COR-L47 (cell line): ENCODE measurements at regions not wholly inside any gene's neighbourhood (a gene's known extent, or its start where the extent isn't known, plus 50 kb on each side); places are given as distances from the start of the nearest gene placed in this dataset.
"Not testable (repeated sequence)": the region's sequence is repeated elsewhere in the genome, so short reads cannot be mapped to it uniquely, and the experiment has no call there.

Experiments used
- DNase-seq: peaks from one replicate; lab custom pipeline; 2025; lab: John Stamatoyannopoulos, UW

DNA sequence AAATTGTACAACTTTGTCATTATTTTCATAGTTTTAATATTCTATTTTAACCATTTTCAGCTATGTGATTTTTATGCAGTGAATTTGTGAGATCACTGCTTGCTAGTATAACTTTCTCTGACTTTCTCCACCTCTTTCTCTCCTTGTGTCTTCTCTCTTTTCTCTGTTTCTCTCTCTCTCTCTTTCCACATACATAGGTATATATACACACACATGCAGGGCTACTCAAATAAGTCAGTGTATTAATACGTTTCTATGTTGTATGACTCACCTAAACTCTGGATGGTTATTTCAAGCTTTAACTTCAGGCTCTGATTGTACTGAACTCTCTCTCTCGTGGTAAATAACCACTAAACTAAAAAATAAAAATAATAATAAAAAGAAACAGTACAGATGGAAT is 1389.3 kb upstream of the ALCAM start:
- no peak for DNase-seq

DNA sequence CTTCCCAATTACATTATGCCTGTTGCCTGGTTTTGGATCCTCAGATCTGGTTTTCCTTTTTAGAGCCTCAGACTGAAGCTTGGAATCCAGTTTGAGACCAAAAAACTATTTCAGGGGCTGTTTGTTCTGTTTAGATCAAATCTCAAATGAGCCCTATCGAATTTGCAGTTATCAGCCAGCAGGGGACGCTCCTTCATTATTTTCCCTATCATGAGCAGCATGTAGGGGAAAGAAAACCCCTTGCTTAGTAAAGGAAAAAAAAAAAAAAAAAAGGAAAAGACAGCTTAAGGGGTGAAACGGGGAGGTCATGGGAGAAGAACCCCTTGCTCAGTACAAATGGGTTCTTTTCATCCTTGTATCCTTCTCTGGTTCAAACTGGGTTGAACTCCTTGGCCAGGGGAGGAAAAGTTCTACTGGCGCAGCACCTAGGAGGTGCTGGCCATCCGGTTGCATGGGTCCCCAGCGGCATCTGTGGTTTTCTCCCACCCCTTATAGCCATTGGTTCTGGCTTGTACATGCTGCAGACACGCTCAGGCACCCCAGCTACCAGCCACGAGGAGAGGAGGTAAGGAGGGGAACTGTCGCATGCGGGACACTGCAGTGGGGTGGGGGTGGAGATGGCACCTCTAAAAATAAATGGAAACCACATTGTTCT is 1375.1 kb upstream of the ALCAM start:
- DNase-seq, result no peak

DNA sequence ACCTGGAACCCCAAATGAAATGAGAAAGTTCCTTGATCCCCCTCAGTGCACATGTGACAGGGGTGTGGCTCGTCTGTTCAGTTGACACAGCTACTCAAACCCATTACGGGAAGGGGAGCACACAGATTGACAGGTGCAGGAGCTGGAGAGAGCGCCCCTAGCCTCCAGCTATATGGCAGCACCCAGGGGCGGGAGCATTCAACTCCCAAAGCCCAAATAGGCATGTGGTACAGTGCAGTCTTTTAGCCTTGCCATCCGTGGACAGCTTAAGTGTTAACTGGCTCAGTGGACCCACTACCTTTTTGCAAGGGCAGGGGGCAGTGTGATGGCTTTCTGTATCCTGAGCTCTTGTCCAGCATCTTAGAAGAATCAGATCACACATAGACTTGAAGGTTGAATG is 1374.2 kb upstream of the ALCAM start:
- no peak for DNase-seq

DNA sequence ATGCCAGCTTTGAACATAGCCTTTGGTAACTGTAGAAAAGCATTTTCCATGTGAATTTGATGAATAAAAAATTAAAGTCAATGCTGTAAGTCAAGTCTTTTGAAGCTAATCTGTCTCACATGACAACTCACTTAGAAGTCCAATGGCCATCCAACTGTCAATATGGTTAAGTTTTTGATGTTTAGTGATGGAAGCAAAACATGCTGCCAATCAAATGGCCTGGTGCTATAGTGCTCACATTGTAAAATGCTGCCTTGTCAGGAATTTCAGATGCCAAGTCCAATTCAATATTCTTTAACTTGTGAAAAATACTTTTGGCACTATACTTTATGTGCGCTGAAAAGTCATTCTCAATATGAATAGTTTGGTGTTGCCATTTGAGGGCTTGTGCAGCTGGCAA is 1361.8 kb upstream of the ALCAM start:
- no peak for DNase-seq

DNA sequence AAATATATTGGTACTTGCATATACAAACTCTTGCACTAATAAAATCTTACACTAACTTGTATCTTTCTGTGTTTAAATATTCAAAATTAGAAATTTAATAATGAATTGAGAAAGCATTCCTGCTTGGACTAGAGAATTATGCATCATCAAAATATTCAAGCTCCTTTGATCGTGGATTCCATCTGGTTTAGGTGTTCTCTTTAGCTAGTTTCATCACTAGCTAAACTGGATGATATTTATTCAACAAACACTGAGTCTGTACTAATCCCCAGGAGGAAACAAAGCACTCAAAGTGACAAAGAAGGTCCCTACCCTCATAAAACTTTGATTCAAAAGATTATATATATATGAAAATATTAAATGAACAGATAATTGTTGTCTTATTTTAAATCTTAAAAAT is 1360.9 kb upstream of the ALCAM start:
- no peak for DNase-seq

DNA sequence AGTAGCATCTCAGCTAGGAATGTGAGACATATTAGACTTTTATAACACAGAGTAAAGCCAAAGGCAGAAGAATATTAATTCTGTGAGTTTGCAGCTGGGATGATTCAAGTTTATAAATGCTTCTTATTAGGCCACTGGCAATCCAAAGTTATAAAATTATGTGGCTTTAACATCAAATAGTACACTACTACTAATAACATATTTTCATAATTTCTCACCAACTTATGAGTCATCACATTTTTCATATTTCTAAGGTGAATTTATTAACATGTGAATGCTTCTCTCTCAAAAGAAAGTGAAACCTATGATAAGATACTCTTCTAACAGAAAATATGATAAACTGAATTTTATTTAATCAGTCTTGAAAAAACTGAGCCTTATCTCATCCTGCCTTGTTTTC is 1348.2 kb upstream of the ALCAM start:
- no peak for DNase-seq

DNA sequence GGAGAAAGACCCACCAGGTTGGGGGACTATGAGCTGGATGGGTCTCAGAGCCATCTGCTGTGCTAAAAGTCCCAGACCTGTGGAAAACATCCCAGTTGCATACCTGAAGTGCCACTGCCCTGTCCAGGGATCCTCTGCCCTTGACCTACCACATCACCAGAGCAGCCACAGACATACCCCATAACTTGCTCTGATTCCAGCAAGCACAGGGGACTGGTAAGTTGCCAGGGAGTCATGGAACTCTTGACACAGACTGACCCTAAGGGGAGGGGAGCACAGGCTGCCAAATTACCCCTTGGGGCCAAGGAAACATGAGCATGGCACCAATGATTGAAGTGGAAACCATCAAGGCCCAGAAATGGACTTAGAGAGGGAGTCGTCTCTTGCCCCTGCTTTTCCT is 1335.1 kb upstream of the ALCAM start:
- DNase-seq, result no peak

DNA sequence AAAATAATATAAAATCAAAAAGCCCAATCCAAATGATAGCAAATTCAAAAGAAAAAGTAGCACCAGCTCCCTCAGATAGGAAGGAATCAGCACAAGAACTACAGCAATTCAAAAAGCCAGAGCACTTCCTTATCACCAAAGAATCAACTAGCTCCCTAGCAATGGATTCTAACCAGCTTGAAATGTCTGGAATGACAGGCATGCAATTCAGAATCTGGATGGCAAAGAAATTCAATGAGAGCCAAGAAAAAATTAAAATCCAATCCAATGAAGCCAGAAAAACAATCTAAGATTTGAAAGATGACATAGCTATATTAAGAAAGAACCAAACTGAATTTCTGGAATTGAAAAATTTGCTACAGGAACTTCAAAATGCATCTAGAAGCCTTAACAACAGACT is 1334.4 kb upstream of the ALCAM start:
- no peak for DNase-seq

DNA sequence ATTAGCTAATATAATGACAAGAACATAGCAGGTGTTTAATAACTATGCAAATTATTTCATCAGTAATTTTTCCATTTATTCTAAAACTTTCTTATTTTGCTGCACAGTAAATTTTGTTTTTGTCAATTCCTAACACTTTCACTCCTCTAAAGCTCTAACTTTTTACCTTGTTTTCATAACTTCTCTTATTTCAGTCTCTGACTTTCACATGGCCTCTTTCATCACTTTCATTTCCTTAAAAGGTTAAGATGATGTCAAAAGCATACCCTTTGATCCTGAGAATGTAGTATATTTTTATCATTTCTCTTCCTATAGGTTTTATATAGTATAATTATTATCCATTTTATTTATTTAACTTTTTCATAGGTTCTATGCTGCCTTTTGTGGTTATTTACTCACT is 1325.8 kb upstream of the ALCAM start:
- no peak for DNase-seq

DNA sequence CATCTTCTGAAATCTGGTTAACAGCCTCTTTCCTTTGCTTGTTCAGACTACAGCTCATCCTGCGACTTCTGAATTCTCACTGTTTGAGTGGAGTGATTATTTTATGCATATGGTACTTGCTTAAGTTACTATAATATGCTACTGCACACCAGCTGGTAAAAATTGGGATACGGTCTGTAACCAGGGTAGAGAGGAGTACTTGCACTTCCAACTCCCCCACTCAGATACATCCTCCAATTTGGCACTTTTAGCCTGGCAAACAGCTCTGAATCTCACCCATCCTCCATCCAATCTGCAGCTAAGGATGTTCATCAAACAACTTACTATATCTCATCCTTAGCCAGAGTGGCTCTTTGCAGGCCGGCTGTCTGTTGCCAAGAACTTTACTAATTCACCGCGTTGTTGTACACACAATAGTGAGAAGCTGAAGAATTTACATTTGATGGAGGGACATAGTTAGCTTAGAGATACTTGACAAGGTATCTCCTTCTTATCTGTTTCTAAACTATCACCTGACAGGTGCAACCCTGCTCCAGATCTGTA is 1323.6 kb upstream of the ALCAM start:
- not testable (repeated sequence) for DNase-seq

DNA sequence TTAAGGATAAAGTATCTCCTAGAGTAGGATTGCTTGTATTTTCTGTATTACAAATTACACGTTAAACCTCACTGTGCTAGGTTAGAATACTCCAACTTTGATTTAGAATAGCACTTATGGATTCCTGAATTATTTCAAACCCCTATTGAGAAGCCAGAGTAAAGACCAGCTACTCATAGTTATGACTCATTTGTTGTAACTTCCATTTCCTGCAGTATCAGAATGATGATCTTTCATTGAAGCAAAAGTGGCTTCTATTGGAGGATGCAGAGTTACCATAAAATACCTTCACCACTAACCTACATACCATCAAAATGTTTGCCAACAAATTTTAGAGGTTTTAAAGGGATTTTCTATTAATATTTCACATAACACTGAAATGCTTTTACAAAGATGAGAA is 1322.7 kb upstream of the ALCAM start:
- DNase-seq, result no peak

DNA sequence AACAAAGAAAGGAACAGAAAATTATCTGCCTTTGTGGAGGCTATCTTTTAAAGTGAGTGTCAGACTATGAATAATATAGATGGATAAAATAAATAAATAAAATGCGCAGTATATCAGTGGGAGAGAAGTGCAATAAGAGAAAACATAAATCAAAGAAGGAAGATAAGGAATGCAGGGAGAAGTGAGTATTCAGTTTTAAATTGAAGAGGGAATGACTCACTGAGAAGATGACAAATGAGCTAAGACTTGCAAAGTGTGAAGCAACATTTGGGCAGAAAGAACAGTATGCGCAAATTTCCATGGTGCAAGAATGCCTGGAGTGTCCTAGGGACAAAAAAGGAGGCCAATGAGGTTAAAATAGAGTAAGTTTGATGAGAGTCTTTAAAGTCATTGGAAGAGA is 1300.1 kb upstream of the ALCAM start:
- no peak for DNase-seq

DNA sequence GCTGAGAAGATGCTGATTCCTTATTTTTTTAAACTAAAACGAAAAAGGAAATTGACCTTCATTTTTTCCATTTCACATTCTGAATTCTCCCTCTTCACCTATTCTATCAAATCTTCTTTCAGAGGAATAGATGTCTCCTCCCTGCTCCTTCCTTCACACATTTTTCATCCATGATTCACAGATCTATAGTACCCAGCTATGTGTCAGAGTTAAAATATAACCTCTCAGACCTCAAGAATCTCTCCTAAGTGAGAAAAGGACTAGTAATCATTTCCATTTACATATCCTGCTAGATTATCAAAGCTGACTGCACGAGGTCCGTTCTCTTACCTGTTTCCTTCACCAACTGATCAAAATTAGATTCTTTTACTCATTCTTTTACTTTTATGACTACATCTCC is 1297.6 kb upstream of the ALCAM start:
- no peak for DNase-seq

DNA sequence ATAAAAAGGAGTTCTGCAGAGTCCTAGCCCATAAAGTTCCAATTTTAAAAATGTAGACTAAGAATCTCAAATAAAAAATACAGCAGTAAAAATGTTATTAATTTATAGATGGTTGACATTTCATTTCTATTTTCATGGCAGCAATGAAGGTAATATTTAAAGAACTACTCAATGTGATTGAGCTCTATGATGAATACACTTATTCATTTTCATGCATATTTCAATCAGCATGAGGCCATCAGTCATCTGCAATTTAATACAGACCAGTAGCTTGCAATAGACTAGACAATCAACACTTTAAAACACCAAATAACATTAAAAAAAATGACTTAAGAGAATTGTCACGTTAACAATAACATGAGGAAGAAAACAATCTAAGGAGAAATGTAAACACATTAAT is 1295.8 kb upstream of the ALCAM start:
- no peak for DNase-seq

DNA sequence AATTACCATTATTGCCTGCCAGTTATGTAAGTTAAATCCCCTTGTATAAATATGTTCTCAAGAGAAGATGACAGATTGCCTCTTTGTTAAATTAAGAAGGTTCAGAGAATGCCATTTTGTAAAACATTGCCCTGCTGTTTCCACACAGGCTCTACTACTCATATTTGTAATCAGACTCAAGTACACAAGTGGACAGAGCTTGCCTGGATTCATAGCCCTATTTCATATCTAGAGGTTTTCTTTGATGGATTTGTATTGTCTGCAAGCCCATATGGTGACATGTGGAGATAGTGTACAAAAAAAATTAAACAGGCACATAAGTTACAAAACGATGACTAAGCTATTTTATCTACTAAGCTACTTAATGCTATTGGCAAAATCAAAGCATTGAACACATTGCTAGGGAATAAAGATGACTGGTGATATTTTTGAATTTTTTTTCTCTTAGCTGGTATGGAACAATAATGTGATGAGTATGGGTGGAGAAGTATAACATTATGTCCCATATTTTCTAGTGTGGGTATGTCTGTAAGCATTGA is 1286.6 kb upstream of the ALCAM start:
- DNase-seq, result no peak

DNA sequence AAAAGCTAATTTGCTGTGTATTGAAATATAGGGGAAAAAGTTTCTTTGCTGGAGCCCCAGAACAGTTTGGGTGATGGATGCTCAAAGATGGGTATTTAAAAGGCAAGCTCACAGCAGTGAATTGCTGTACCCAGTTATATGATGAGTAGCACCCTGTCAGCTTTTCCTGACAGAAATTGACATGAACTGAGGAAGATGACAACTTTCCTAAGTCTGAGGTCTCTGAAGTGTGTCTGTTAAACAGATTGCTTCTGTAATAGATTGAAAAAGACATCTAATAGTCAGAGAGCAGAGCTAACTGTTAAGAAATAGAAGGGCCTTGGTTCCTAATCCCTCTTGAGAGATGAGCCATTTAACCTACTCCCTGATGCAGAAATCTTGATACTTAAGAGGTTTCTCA is 1278.0 kb upstream of the ALCAM start:
- DNase-seq, result no peak

DNA sequence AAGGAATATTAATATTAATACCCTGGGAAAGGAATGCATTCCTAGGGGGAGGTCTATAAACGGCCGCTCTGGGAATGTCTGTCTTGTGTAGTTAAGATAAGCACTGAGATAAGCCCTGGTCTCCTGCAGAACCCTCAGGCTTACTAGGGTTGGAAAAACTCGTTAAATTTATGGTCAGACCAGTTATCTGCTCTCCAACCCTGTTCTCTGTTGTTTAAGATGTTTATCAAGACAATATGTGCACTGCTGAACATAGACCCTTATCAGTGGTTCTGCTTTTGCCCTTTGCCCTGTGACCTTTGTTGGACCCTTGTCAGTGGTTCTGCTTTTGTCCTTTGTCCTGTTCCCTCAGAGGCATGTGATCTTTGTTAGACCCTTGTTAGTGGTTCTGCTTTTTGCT is 1276.7 kb upstream of the ALCAM start:
- not testable (repeated sequence) for DNase-seq

DNA sequence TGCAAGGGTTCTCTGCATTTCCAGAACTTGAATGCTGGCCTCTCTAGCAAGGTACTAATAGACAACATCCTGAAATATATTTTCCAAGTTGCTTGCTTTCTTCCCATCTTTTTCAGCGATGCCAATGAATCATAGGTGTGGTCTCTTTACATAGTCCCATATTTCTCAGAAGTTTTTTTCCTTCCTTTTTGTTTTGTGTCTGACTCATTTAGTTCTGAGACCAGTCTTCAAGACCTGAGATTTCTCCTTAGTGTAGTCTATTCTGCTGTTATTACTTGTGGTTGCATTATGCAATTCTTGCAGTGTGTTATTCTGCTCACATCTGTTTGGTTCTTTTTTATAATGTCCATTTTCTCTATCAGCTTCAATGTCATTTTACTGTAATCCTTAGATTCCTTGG is 1265.0 kb upstream of the ALCAM start:
- DNase-seq, result no peak

DNA sequence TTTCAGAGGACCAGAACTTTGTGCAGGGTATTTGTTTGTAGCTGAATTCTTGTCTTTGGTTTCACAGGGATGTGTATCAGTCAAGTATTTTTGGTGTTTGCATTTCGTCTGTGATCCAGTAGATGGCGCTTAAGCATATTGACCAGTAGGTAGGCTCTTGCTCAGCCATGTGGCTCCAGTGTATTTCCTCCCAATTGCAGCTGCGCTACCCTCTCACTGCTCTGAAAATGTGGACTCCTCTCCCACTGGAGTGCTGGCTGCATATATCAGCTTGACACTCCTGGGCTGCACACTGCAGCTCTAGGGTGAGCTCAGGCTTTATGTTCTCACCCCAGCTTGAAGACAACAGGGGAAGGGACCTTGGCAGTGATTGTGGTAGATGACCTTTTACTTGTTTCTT is 1264.3 kb upstream of the ALCAM start:
- DNase-seq, result peak; percentile 54

DNA sequence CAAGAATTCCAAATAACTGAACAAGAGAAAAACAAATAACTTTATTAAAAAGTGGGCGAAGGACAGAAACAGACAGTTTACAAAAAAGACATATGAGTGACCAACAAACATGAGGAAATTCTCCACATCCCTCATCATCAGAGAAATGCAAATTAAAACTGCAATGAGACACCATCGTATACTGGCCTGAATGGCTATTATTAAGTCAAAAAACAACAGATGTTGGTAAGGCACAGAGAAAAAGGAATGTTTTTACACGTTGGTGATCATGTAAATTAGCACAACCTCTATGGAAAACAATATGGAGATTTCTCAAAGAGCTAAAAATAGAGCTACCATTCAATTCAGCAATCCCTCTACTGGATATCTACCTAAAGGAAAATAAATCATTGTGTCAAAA is 1260.4 kb upstream of the ALCAM start:
- no peak for DNase-seq

DNA sequence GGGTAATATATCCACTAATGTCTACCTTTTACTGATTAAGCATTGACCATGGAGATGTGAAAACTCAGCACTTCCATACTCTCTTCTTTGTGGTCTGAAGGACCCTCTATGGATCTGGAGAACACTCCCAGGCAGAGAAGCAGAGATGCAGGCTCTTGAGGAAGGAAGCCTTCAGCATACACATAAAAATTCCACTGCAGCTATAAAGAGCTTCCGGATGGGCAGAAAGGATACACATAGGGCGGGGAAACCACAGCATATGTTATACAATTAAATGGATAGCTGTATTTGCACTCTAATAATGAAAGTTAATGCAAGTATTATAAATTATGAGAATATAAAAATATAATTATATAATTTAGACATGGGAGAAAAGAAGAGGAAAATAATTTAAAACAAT is 1258.2 kb upstream of the ALCAM start:
- DNase-seq, result no peak

DNA sequence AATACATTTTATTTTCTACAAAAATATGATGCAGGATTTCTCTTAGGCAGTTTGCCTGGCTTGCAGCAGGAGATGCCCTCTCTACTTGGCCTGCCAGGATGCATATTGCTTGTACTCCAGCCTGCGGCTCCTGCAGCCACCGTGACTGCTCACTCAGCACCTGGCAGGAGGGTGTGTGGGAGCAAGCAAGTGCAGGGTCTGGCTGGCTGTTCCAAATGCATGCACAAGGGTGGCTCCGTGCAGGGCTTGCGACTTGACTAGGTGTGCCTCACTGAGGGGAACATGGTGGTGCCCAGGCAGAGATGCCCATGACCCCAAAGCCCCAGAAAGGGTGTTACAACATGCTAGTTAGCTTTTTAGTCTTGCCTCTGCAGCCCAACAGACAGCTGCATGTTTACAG is 1240.2 kb upstream of the ALCAM start:
- DNase-seq, result no peak

DNA sequence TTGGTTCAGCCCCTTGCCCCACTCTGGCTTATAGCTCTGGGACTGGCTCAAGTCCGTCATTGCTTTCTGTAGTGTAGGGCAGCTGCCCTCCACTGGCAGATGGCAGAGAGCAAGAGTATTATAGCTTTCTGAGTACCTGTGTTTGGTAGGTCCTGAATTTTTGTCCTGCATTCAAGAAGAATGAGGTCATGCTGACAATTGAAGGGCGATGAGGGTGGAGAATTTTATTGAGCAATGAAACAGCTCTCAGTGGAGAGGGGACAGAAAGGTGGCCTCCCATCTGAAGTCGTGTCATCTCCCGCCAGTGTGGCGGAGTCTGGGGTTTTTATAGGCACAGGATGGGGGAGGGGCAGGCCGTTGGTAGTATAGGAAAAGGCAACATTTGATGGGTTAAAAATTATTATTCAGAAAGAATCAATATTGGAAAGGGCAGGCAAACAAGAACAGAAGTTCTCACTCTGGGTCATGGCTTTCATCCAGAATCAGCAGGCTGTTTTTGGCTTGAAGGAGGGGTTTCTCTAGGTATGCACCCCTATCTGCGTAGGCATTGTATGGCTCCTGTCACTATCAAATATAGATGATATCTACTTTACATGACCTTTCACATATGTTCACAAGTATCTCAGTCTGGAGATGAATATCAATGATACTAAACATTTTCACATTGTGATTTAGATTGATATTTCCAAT is 1239.7 kb upstream of the ALCAM start:
- no peak for DNase-seq

DNA sequence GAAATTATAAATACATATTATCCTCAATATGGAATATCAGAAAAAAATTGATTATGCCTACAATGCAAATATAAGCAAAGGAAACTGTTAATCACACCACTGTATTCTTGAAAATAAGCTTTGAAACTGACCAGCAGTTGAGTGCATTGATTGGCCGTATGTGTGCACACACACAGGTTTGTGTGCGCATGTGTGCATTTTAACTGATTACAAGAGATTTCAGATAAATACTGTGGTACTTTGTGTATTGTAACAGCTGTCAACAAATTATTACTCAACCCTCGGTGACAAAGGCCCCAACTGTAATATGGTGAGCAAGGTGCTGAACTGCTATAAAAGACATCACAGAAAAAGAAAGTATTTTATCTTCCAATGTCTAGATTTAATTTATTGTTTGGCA is 1238.9 kb upstream of the ALCAM start:
- DNase-seq, result no peak
